IMR-90 (cell line): ENCODE measurements at regions not wholly inside any gene's neighbourhood (a gene's known extent, or its start where the extent isn't known, plus 50 kb on each side); places are given as distances from the start of the nearest gene placed in this dataset.

Experiments used
- ATAC-seq: fragments of 200-7000 bp; cut with Tn5 transposase; 2 replicates; pipeline ENCODE4 v1.9.1; 2020; ENCODE audit warnings: low read depth, mild to moderate bottlenecking, moderate library complexity
- BruUV-seq: library from RNA; stranded (reverse); fragments of 400-500 nt; replicated peaks from 2 replicates; lab custom pipeline; 2021; lab: Mats Ljungman, UMichigan
- CTCF ChIA-PET: fragments of 300-600 bp; formaldehyde crosslinking; extraction: SDS; loops from one replicate; lab custom pipeline; 2021; ENCODE audit warnings: antibody characterized with exemption; lab: Yijun Ruan, JAX
- POLR2A ChIA-PET: fragments of 300-600 bp; sonication (Branson Sonifier 250); formaldehyde crosslinking; loops from one replicate; lab custom pipeline; 2022; ENCODE audit warnings: antibody characterized with exemption; ENCODE audit not compliant: unreplicated experiment; lab: Charles Lee
- DNase-seq: peaks from one replicate; pipeline ENCODE4 v3.0.0; 2013
- H2AFZ ChIP-seq: replicated peaks from 2 replicates; pipeline ENCODE3; 2013; ENCODE audit warnings: low read length, mild to moderate bottlenecking; ENCODE audit not compliant: poor library complexity
- H2AK5ac ChIP-seq: 2 replicates; pipeline ENCODE4 v1.6.1; 2013; ENCODE audit warnings: low read depth, low read length, inconsistent platforms
- H2AK9ac ChIP-seq: replicated peaks from 2 replicates; pipeline ENCODE3; 2013; ENCODE audit warnings: mild to moderate bottlenecking, low read depth, low read length, moderate library complexity; ENCODE audit not compliant: poor library complexity
- H2BK120ac ChIP-seq: 2 replicates; pipeline ENCODE4 v1.6.1; 2013; ENCODE audit warnings: low read depth, low read length, inconsistent platforms
- H2BK15ac ChIP-seq: 3 replicates; pipeline ENCODE4 v1.6.1; 2013; ENCODE audit warnings: low read depth, low read length, inconsistent platforms
- H2BK20ac ChIP-seq: 2 replicates; pipeline ENCODE4 v1.6.1; 2013; ENCODE audit warnings: low read depth, mild to moderate bottlenecking, inconsistent platforms, low read length, moderate library complexity
- H2BK5ac ChIP-seq: 2 replicates; pipeline ENCODE4 v1.6.1; 2013; ENCODE audit warnings: mild to moderate bottlenecking, low read depth, low read length, inconsistent platforms; ENCODE audit not compliant: poor library complexity, severe bottlenecking
- H3K14ac ChIP-seq: replicated peaks from 2 replicates; pipeline ENCODE4 v1.6.1; 2013; ENCODE audit warnings: low read depth, low read length, inconsistent platforms
- H3K18ac ChIP-seq: 2 replicates; pipeline ENCODE4 v1.6.1; 2013; ENCODE audit warnings: low read depth, low read length, control low read depth
- H3K23ac ChIP-seq: 2 replicates; pipeline ENCODE4 v1.6.1; 2013; ENCODE audit warnings: low read depth, low read length, inconsistent platforms
- H3K27ac ChIP-seq: 2 replicates; pipeline ENCODE4 v1.5.1; 2013; ENCODE audit warnings: mild to moderate bottlenecking, control low read depth, low read length; ENCODE audit not compliant: insufficient read depth
- H3K27me3 ChIP-seq: 2 replicates; pipeline ENCODE4 v1.6.1; 2013; ENCODE audit warnings: low read length; ENCODE audit not compliant: control insufficient read depth, insufficient read depth
- H3K36me3 ChIP-seq: 2 replicates; pipeline ENCODE4 v1.6.1; 2013; ENCODE audit warnings: low read length, mixed read lengths; ENCODE audit not compliant: control insufficient read depth, insufficient read depth
- H3K4ac ChIP-seq: 2 replicates; pipeline ENCODE4 v1.6.1; 2013; ENCODE audit warnings: low read depth, low read length, inconsistent platforms
- H3K4me1 ChIP-seq: 2 replicates; pipeline ENCODE4 v1.6.1; 2013; ENCODE audit warnings: low read length, mixed read lengths; ENCODE audit not compliant: control insufficient read depth, insufficient read depth
- H3K4me2 ChIP-seq: 2 replicates; pipeline ENCODE4 v1.6.1; 2013; ENCODE audit warnings: low read depth, mild to moderate bottlenecking, control low read depth, low read length, moderate library complexity
- H3K4me3 ChIP-seq: 2 replicates; pipeline ENCODE4 v1.5.1; 2013; ENCODE audit warnings: low read depth, mild to moderate bottlenecking, control low read depth, low read length, moderate library complexity; ENCODE audit not compliant: insufficient read depth
- H3K56ac ChIP-seq: 2 replicates; pipeline ENCODE4 v1.6.1; 2013; ENCODE audit warnings: low read length, inconsistent platforms; ENCODE audit not compliant: insufficient read depth; ENCODE audit errors: extremely low read depth
- H3K79me1 ChIP-seq, 2 experiments: 2 replicates each; pipeline ENCODE4 v1.6.1; 2013; ENCODE audit warnings: low read length in 2 of 2, inconsistent platforms in 1 of 2, low read depth in 1 of 2
- H3K9ac ChIP-seq: 2 replicates; pipeline ENCODE4 v1.6.1; 2013; ENCODE audit warnings: low read depth, low read length, control low read depth
- H3K9me1 ChIP-seq: 2 replicates; pipeline ENCODE4 v1.6.1; 2013; ENCODE audit warnings: low read length, inconsistent platforms; ENCODE audit not compliant: insufficient read depth
- H3K9me3 ChIP-seq: 2 replicates; pipeline ENCODE4 v1.6.1; 2013; ENCODE audit warnings: low read length; ENCODE audit not compliant: control insufficient read depth, insufficient read depth
- H4K20me1 ChIP-seq: 2 replicates; pipeline ENCODE4 v1.6.1; 2013; ENCODE audit warnings: low read length, inconsistent platforms; ENCODE audit not compliant: insufficient read depth
- H4K5ac ChIP-seq: 2 replicates; pipeline ENCODE4 v1.6.1; 2013; ENCODE audit warnings: mild to moderate bottlenecking, low read depth, low read length, control low read depth
- H4K8ac ChIP-seq, 2 experiments: 2 replicates each; pipeline ENCODE4 v1.6.1; 2013; ENCODE audit warnings: low read depth in 2 of 2, low read length in 2 of 2, control low read depth in 1 of 2, inconsistent platforms in 1 of 2
- H4K91ac ChIP-seq: 2 replicates; pipeline ENCODE4 v1.6.1; 2013; ENCODE audit warnings: low read depth, low read length, inconsistent platforms; ENCODE audit not compliant: insufficient read depth
- BHLHE40 ChIP-seq: fragments of 150-350 bp; IDR thresholded peaks from 2 replicates; pipeline ENCODE4 v1.6.1; 2016; ENCODE audit warnings: mild to moderate bottlenecking, low read depth, low read length
- CEBPB ChIP-seq: IDR thresholded peaks from 2 replicates; pipeline ENCODE4 v1.6.1; 2012; ENCODE audit warnings: low read depth, low read length, improper control_type of control experiment
- CHD1 ChIP-seq: IDR thresholded peaks from 2 replicates; pipeline ENCODE4 v1.6.1; 2012; ENCODE audit warnings: low read depth, low read length, improper control_type of control experiment
- FOS ChIP-seq: fragments of 150-350 bp; IDR thresholded peaks from 2 replicates; pipeline ENCODE4 v1.6.1; 2016; ENCODE audit warnings: low read depth, low read length
- MAFK ChIP-seq: IDR thresholded peaks from 2 replicates; pipeline ENCODE4 v1.6.1; 2012; ENCODE audit warnings: low read depth, low read length, improper control_type of control experiment
- MAZ ChIP-seq: IDR thresholded peaks from 2 replicates; pipeline ENCODE4 v1.6.1; 2012; ENCODE audit warnings: low read depth, mild to moderate bottlenecking, low read length, improper control_type of control experiment, moderate library complexity, borderline replicate concordance
- MXI1 ChIP-seq: IDR thresholded peaks from 2 replicates; pipeline ENCODE4 v1.6.1; 2012; ENCODE audit warnings: low read depth, mild to moderate bottlenecking, low read length, moderate library complexity, borderline replicate concordance
- NFE2L2 ChIP-seq: fragments of 150-350 bp; IDR thresholded peaks from 2 replicates; pipeline ENCODE4 v1.6.1; 2016; ENCODE audit warnings: low read depth, mild to moderate bottlenecking, low read length
- POLR2A ChIP-seq: IDR thresholded peaks from 2 replicates; pipeline ENCODE4 v1.6.1; 2012; ENCODE audit warnings: mild to moderate bottlenecking, low read depth, low read length
- RCOR1 ChIP-seq: IDR thresholded peaks from 2 replicates; pipeline ENCODE4 v1.6.1; 2012; ENCODE audit warnings: mild to moderate bottlenecking, low read length, improper control_type of control experiment; ENCODE audit not compliant: insufficient replicate concordance
- RFX5 ChIP-seq: IDR thresholded peaks from 2 replicates; pipeline ENCODE4 v1.8.0; 2012; ENCODE audit warnings: low read depth, mild to moderate bottlenecking, low read length, moderate library complexity
- SMC3 ChIP-seq: fragments of 150-350 bp; IDR thresholded peaks from 2 replicates; pipeline ENCODE4 v1.6.1; 2016; ENCODE audit warnings: low read depth, mild to moderate bottlenecking, antibody characterized with exemption, low read length, moderate library complexity
- USF2 ChIP-seq: fragments of 150-350 bp; IDR thresholded peaks from 2 replicates; pipeline ENCODE4 v1.6.1; 2017; ENCODE audit warnings: mild to moderate bottlenecking, antibody characterized with exemption, low read length, low read depth
- WGBS, 2 experiments: methylation state at CpG; one replicate each; pipeline versions ENCODE4 v1.1.5 to v1.1.7; 2013; ENCODE audit warnings: missing lambda C conversion rate in 2 of 2; ENCODE audit not compliant: insufficient read length in 1 of 2; ENCODE audit errors: extremely low coverage in 2 of 2; 5-methylcytosine and 5-hydroxymethylcytosine counted together
- dilution Hi-C: fragments of 300-500 bp; cut with HindIII; formaldehyde crosslinking; loops from one replicate; pipeline ENCODE4 v1.14.3; 2018; ENCODE audit warnings: low sequenced_read_pairs; ENCODE audit not compliant: unreplicated experiment
- in situ Hi-C: fragments of 300-500 bp; cut with MboI; formaldehyde crosslinking; loops from 3 replicates; pipeline ENCODE4 v1.14.3; 2019; ENCODE audit warnings: low sequenced_read_pairs, inconsistent platforms, mixed read lengths
- intact Hi-C: fragments of 100-400 bp; cut with micrococcal nuclease; formaldehyde crosslinking; loops from 2 replicates; pipeline ENCODE4 v1.10.0; 2022
- TF ChIP-seq, protein P1 (sequence below): fragments of 150-350 bp; IDR thresholded peaks from 2 replicates; pipeline ENCODE4 v1.6.1; 2016; ENCODE audit warnings: low read depth, mild to moderate bottlenecking, low read length, moderate library complexity, borderline replicate concordance
- TF ChIP-seq, protein P2 (sequence below): conservative IDR thresholded peaks from 2 replicates; pipeline ENCODE4 v1.5.1; 2012; ENCODE audit warnings: mild to moderate bottlenecking, low read depth, low read length, improper control_type of control experiment

GRCh38 chr6:98747960-98748359 lies 86.4 kb upstream of the POU3F2 start:
- H2BK15ac ChIP-seq, result no peak overlapping the region
- no TSS peak for BruUV-seq
- H3K56ac ChIP-seq, result no peak overlapping the region
- H3K9ac ChIP-seq, result no peak overlapping the region
- dilution Hi-C loops (no loop called here), intact Hi-C loops (no loop called here), in situ Hi-C loops (no loop called here)
- H3K4me2 ChIP-seq, result no peak overlapping the region
- H2BK5ac ChIP-seq, result no peak overlapping the region
- DNase-seq, result no peak
- ATAC-seq, result no peak
- H2BK20ac ChIP-seq, result no peak overlapping the region
- CTCF ChIA-PET, result no interaction called here
- no peak overlapping the region for H3K4me3 ChIP-seq
- no peak overlapping the region for H2AK9ac ChIP-seq
- no peak overlapping the region for H3K4ac ChIP-seq
- no peak overlapping the region for H2BK120ac ChIP-seq
- H3K9me3 ChIP-seq, result no peaks in the 10 kb centered on the region
- no peak overlapping the region for H4K5ac ChIP-seq
- no CpG with 5 or more reads among the region's 3 CpGs for WGBS, 2 experiments
- no peaks in the 10 kb centered on the region for H3K9me1 ChIP-seq
- TF ChIP-seq MAFK, result no peak
- no peak for TF ChIP-seq USF2
- no peak for TF ChIP-seq RCOR1
- TF ChIP-seq POLR2A, result no peak
- no peak for TF ChIP-seq NFE2L2
- TF ChIP-seq RFX5, result no peak
- TF ChIP-seq BHLHE40, result no peak
- TF ChIP-seq, protein P1, sequence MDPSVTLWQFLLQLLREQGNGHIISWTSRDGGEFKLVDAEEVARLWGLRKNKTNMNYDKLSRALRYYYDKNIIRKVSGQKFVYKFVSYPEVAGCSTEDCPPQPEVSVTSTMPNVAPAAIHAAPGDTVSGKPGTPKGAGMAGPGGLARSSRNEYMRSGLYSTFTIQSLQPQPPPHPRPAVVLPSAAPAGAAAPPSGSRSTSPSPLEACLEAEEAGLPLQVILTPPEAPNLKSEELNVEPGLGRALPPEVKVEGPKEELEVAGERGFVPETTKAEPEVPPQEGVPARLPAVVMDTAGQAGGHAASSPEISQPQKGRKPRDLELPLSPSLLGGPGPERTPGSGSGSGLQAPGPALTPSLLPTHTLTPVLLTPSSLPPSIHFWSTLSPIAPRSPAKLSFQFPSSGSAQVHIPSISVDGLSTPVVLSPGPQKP, result no peak
- TF ChIP-seq MXI1, result no peak
- no peak for TF ChIP-seq MAZ
- no peak for TF ChIP-seq CEBPB
- TF ChIP-seq SMC3, result no peak
- TF ChIP-seq, protein P2, sequence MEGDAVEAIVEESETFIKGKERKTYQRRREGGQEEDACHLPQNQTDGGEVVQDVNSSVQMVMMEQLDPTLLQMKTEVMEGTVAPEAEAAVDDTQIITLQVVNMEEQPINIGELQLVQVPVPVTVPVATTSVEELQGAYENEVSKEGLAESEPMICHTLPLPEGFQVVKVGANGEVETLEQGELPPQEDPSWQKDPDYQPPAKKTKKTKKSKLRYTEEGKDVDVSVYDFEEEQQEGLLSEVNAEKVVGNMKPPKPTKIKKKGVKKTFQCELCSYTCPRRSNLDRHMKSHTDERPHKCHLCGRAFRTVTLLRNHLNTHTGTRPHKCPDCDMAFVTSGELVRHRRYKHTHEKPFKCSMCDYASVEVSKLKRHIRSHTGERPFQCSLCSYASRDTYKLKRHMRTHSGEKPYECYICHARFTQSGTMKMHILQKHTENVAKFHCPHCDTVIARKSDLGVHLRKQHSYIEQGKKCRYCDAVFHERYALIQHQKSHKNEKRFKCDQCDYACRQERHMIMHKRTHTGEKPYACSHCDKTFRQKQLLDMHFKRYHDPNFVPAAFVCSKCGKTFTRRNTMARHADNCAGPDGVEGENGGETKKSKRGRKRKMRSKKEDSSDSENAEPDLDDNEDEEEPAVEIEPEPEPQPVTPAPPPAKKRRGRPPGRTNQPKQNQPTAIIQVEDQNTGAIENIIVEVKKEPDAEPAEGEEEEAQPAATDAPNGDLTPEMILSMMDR, result no peak
- TF ChIP-seq FOS, result no peak
- TF ChIP-seq CHD1, result no peak
- H4K20me1 ChIP-seq, result no peaks in the 10 kb centered on the region
- no peak overlapping the region for H3K18ac ChIP-seq
- no peak overlapping the region for H2AFZ ChIP-seq
- H3K27ac ChIP-seq, result no peak overlapping the region
- H4K8ac ChIP-seq, result no peak overlapping the region
- H4K91ac ChIP-seq, result no peak overlapping the region
- H3K14ac ChIP-seq, result no peak overlapping the region
- H3K4me1 ChIP-seq, result no peaks in the 10 kb centered on the region
- H3K27me3 ChIP-seq, result no peaks in the 10 kb centered on the region
- H3K23ac ChIP-seq, result no peak overlapping the region
- POLR2A ChIA-PET, result no interaction called here
- H2AK5ac ChIP-seq, result no peak overlapping the region
- H3K36me3 ChIP-seq, result no peaks in the 10 kb centered on the region
- no peaks in the 10 kb centered on the region for H3K79me1 ChIP-seq
